ENCODE measurements at regions not wholly inside any gene's neighbourhood (a gene's known extent, or its start where the extent isn't known, plus 50 kb on each side); places are given as distances from the start of the nearest gene placed in this dataset.

DNA sequence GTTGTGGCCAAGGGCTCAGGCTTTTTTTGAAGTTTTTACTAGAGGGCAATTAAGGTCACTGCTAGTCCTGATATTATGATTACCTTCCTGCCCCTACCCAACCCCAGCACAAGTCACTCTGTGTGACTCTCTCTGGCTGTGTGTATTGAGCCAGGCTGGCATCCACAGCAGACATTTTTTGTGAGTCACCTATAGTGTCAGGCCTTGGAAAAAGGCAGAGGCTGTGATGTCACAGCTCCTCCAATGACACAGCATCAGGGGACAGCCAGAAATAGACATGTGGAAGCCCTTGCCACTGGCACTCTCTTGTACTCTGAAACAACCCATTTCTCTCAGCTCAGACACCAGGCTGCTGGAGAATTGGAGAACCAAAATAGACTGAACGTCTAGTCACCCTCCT is 145.4 kb downstream of the NMUR2 start:
- CTCF ChIA-PET, result no interaction called here
- POLR2A ChIA-PET, result no interaction called here
- no peak for DNase-seq (ENCODE audit: extremely low spot score)
- no peak for TF ChIP-seq NFRKB (IDR thresholded peaks at IDR 0.05)
- TF ChIP-seq FOXA1 (IDR thresholded peaks at IDR 0.05), result no peak
- TF ChIP-seq L3MBTL2 (conservative IDR thresholded peaks at IDR 0.05), result no peak
- no peak for TF ChIP-seq FOXM1 (IDR thresholded peaks at IDR 0.05; ENCODE audit: borderline replicate concordance)
- no peak for TF ChIP-seq HDGF (IDR thresholded peaks at IDR 0.05; ENCODE audit: borderline replicate concordance)
- no peak for TF ChIP-seq TARDBP (IDR thresholded peaks at IDR 0.05)
- no peak for TF ChIP-seq BHLHE40 (IDR thresholded peaks at IDR 0.05; ENCODE audit: borderline replicate concordance)
- no peak for TF ChIP-seq ELF4 (IDR thresholded peaks at IDR 0.05)
- no peak for TF ChIP-seq FOXK2 (IDR thresholded peaks at IDR 0.05)
- TF ChIP-seq LEF1 (IDR thresholded peaks at IDR 0.05; ENCODE audit: borderline replicate concordance), result no peak
- TF ChIP-seq ARNT (IDR thresholded peaks at IDR 0.05), result no peak
- TF ChIP-seq SP1 (IDR thresholded peaks at IDR 0.05), result no peak
- no peak for TF ChIP-seq CTBP1 (IDR thresholded peaks at IDR 0.05; ENCODE audit: borderline replicate concordance)
- TF ChIP-seq SUZ12 (IDR thresholded peaks at IDR 0.05), result no peak

DNA sequence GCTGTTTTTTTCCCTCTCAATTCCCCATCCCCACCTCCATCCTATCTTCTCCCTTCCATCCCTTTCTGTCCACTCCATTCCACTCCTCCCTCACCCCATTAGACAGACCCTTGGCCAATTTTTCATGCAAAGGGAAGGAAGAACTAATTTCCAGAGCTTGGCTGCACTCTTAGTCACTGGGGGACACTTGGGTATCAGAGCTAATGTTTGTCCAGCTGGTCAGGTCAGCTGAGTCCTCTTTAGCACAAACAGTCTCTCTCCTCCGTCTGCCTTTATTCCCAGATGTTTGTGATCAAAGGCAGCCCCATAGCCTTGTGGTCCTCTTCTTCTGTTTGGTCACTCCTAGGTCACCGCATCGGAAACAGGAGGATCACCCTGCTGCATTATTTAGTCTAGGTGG is 148.5 kb downstream of the NMUR2 start:
- TF ChIP-seq FOXK2 (IDR thresholded peaks at IDR 0.05), result no peak
- no peak for TF ChIP-seq ELF4 (IDR thresholded peaks at IDR 0.05)
- TF ChIP-seq ZNF384 (IDR thresholded peaks at IDR 0.05), result no peak
- TF ChIP-seq SUZ12 (IDR thresholded peaks at IDR 0.05), result no peak
- TF ChIP-seq PKNOX1 (IDR thresholded peaks at IDR 0.05), result no peak
- no peak for TF ChIP-seq FOXM1 (IDR thresholded peaks at IDR 0.05; ENCODE audit: borderline replicate concordance)
- TF ChIP-seq TARDBP (IDR thresholded peaks at IDR 0.05), result no peak
- TF ChIP-seq CTBP1 (IDR thresholded peaks at IDR 0.05; ENCODE audit: borderline replicate concordance), result no peak
- no peak for TF ChIP-seq L3MBTL2 (conservative IDR thresholded peaks at IDR 0.05)
- no peak for TF ChIP-seq ARNT (IDR thresholded peaks at IDR 0.05)
- no peak for TF ChIP-seq FOXA1 (IDR thresholded peaks at IDR 0.05)
- no peak for TF ChIP-seq BHLHE40 (IDR thresholded peaks at IDR 0.05; ENCODE audit: borderline replicate concordance)
- no peak for TF ChIP-seq LEF1 (IDR thresholded peaks at IDR 0.05; ENCODE audit: borderline replicate concordance)
- TF ChIP-seq NFRKB (IDR thresholded peaks at IDR 0.05), result no peak
- TF ChIP-seq SP1 (IDR thresholded peaks at IDR 0.05), result no peak
- POLR2A ChIA-PET, result no interaction called here
- no peak for DNase-seq (ENCODE audit: extremely low spot score)
- CTCF ChIA-PET, result no interaction called here

- TF ChIP-seq HDGF (IDR thresholded peaks at IDR 0.05; ENCODE audit: borderline replicate concordance) (no peak), LEF1 (IDR thresholded peaks at IDR 0.05; ENCODE audit: borderline replicate concordance) (no peak), L3MBTL2 (conservative IDR thresholded peaks at IDR 0.05) (no peak), NFRKB (IDR thresholded peaks at IDR 0.05) (no peak)
- ChIA-PET CTCF (no interaction called here), POLR2A (no interaction called here)
- DNase-seq (ENCODE audit: extremely low spot score), result no peak
Measured at GRCh38 chr5:152255411-152255810, 149.7 kb downstream of the NMUR2 start.

DNA sequence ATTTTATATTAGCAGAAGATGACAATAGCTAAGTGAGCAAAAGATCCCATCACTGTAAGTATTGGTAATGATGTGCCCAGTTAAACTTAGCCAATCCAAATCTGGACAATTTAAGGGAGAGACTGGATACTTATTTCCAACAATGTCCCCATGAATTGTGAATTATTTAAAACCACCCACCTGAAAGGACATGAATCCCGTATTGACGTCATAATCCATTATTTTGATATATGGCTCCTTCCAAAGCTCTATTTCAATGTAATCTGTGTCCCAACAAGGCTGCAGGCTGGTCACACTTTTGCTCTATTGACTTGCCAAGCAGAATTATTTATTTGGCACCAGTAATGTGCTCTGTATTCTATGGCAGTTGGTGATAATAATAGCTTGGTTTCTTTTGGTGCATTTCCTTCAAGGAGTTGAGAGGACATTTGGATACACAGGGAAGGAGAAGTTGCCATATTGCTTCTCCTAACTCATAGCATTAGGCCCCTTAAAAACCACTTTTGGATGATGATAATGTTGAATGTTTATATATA is 157.2 kb downstream of the NMUR2 start:
- no peak for DNase-seq (ENCODE audit: extremely low spot score)
- CTCF ChIA-PET, result no interaction called here
- POLR2A ChIA-PET, result no interaction called here
- TF ChIP-seq PKNOX1 (IDR thresholded peaks at IDR 0.05) (no peak), ELF4 (IDR thresholded peaks at IDR 0.05) (no peak), BHLHE40 (IDR thresholded peaks at IDR 0.05; ENCODE audit: borderline replicate concordance) (no peak), SUZ12 (IDR thresholded peaks at IDR 0.05) (no peak), NFRKB (IDR thresholded peaks at IDR 0.05) (no peak), FOXA1 (IDR thresholded peaks at IDR 0.05) (no peak), FOXM1 (IDR thresholded peaks at IDR 0.05; ENCODE audit: borderline replicate concordance) (no peak), CTBP1 (IDR thresholded peaks at IDR 0.05; ENCODE audit: borderline replicate concordance) (no peak), L3MBTL2 (conservative IDR thresholded peaks at IDR 0.05) (no peak), ZNF384 (IDR thresholded peaks at IDR 0.05) (no peak), ARNT (IDR thresholded peaks at IDR 0.05) (no peak), TARDBP (IDR thresholded peaks at IDR 0.05) (no peak), HDGF (IDR thresholded peaks at IDR 0.05; ENCODE audit: borderline replicate concordance) (no peak), LEF1 (IDR thresholded peaks at IDR 0.05; ENCODE audit: borderline replicate concordance) (no peak), SP1 (IDR thresholded peaks at IDR 0.05) (no peak), FOXK2 (IDR thresholded peaks at IDR 0.05) (no peak)

- POLR2A ChIA-PET, result no interaction called here
Measured at GRCh38 chr5:152246401-152246800, 158.7 kb downstream of the NMUR2 start.

DNA sequence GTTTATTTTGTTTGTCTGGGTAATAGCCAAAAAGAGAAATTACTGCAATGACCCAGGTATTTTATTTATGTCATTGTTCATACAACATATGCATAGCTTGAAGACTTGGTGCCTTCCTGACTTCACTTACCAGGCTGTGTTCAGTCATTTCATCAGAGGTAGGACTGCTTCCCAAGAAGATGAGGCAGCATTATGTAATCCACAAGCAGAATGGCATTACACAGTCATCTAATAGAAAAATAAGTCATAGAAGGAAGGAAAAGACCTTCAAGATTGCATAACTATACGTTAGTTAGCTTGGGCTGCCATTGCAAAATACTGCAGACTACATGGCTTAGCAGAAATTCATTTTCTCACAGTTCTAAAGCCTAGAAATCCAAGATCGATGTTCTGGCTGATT is 167.5 kb downstream of the NMUR2 start:
- TF ChIP-seq FOXK2 (IDR thresholded peaks at IDR 0.05) (no peak), HDGF (IDR thresholded peaks at IDR 0.05; ENCODE audit: borderline replicate concordance) (no peak), FOXA1 (IDR thresholded peaks at IDR 0.05) (no peak), SUZ12 (IDR thresholded peaks at IDR 0.05) (no peak), NFRKB (IDR thresholded peaks at IDR 0.05) (no peak), ZNF384 (IDR thresholded peaks at IDR 0.05) (no peak), TARDBP (IDR thresholded peaks at IDR 0.05) (no peak), FOXM1 (IDR thresholded peaks at IDR 0.05; ENCODE audit: borderline replicate concordance) (no peak), ARNT (IDR thresholded peaks at IDR 0.05) (no peak), CTBP1 (IDR thresholded peaks at IDR 0.05; ENCODE audit: borderline replicate concordance) (no peak), PKNOX1 (IDR thresholded peaks at IDR 0.05) (no peak), L3MBTL2 (conservative IDR thresholded peaks at IDR 0.05) (no peak), SP1 (IDR thresholded peaks at IDR 0.05) (no peak), ELF4 (IDR thresholded peaks at IDR 0.05) (no peak), BHLHE40 (IDR thresholded peaks at IDR 0.05; ENCODE audit: borderline replicate concordance) (no peak), LEF1 (IDR thresholded peaks at IDR 0.05; ENCODE audit: borderline replicate concordance) (no peak)
- no peak for DNase-seq (ENCODE audit: extremely low spot score)
- POLR2A ChIA-PET, result no interaction called here
- CTCF ChIA-PET, result no interaction called here

More at GRCh38 chr5:152246401-152246800, 158.7 kb downstream of the NMUR2 start:
- CTCF ChIA-PET, result no interaction called here
- peak; percentile 17 for DNase-seq (ENCODE audit: extremely low spot score)
- no peak for TF ChIP-seq FOXA1 (IDR thresholded peaks at IDR 0.05)
- no peak for TF ChIP-seq FOXK2 (IDR thresholded peaks at IDR 0.05)
- no peak for TF ChIP-seq BHLHE40 (IDR thresholded peaks at IDR 0.05; ENCODE audit: borderline replicate concordance)
